HG03135 (cell line): ENCODE measurements at regions not wholly inside any gene's neighbourhood (a gene's known extent, or its start where the extent isn't known, plus 50 kb on each side); places are given as distances from the start of the nearest gene placed in this dataset.

Experiments
- ATAC-seq: cut with Tn5 transposase; IDR thresholded peaks from one replicate; pipeline ENCODE4 v1.9.1; 2021; ENCODE audit warnings: mild to moderate bottlenecking, moderate library complexity; ENCODE audit not compliant: unreplicated experiment

GRCh38 chr7:113715981-113716856 is 202.6 kb downstream of the PPP1R3A start:
- no peak for ATAC-seq

DNA sequence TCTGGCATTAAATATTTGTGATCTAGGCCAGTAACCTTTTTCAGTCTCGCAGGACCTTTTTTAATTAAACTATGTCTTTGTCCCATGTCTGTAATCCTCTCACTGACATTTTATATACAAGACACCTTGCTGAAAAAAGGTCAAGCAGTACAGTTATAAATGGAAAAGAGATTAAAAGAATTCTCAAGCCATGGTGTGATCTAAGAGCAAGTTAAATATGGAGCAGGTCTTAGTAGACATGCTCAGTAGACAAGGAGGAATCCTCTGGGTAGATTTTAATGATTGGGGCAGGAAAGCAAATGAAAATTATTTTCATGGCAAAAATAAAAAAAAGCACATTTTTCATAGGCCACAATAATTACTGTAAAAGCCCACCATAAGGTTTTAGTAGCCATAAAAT is 203.5 kb downstream of the PPP1R3A start:
- ATAC-seq, result no peak

DNA sequence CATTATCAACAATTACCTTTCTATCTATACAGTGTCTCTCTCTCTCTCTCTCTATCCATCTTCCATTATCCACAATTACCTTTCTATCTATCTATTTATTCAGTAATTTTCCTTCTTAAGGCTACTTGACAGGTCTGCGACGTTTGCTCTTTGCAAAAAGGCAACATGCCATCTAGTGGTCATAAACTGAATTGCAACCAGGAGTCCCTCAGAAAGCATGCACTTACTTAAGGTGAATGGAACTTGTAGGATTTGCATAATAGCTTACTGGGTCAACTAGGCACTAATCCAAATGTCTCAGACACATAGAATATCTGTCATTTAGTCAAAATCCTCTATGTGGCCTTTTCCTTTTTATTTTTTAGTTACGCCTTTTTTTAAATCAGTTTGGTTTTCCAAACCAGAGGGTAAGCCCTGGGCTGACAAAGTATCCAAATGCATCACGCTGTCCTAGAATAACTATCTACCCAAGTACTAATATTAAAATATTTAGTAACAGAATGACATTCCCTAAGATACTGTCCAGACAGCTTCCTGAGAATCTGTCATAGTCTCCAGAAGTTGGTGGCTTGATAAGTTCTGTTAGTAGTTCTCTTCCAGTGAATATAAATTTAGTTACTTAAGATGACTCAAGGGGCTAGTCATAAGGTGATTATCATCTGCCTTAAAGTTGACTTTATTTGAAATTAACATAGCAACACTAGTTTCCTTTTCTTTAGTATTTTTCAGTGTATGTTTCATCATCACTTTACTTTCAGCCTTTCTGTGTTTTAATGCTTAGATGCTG is 208.3 kb downstream of the PPP1R3A start:
- peak; percentile 99 for ATAC-seq

- ATAC-seq, result no peak
Observed at GRCh38 chr7:113705439-113705838, 213.4 kb downstream of the PPP1R3A start.

DNA sequence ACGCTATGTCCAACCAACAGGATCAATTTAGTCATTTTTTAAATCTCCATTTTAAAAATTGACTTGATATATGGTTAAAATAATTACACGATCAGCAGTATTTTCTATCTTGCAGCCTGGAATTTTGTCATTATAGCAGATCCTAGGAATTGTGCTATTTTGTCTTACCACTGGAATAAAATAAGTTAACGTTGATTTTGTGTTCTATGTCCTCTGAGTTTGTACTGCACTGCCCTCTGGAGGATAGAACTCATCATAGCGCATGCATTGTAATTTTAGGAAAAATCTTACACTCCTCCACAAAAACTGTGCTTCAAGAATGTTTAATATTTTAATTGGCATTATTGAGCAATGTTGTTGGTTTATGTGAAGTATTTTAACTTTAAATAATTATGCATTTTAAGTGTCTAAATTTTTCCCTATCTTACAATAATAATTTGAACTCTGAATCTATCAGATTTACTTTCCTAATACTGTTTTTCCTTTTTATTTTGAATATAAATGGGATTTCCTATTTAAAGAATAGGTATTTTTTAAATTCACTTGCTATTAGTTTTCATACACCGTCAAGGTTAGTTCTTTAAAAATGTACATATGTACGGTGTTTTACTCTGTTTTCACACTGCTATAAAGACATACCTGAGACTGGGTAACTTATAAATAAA is 220.1 kb downstream of the PPP1R3A start:
- ATAC-seq, result peak; percentile 58

DNA sequence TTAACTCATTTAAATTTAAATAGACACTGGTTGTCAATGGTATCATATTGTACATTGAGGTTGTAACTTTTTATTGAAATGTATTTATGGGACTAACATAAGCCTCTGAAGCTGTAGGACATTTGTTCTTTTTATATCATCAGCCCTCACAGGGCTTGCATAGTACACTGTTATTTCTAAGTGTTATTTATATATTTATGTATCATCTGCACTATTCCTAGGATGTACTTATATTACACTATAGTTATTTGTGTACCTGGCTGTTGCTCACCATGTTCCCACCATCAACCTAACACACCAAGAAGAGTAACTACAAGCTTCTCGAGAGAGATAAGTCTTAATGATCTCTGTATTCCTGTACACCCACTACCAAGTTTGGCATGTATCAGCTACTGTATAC is 224.7 kb downstream of the PPP1R3A start:
- ATAC-seq, result no peak

DNA sequence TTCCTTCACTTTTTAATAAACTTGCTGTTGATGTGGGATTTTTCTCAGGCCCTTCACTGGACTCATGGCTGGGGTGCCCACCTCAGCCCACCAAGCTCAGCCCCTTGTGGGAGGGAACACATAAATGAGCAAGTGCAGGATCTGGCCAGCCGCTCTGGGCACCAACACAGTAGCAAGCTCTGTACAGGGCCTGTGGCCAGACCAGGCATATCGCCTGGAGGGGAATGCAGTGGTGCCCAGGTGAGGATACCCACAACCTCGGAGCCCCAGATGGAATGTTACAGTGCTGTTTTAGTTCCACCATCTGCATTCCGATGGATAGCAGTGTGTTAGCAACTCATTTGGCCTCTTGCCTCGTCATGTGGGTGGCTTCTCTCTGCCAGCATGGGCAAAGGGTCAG is 234.6 kb downstream of the PPP1R3A start:
- ATAC-seq, result no peak

DNA sequence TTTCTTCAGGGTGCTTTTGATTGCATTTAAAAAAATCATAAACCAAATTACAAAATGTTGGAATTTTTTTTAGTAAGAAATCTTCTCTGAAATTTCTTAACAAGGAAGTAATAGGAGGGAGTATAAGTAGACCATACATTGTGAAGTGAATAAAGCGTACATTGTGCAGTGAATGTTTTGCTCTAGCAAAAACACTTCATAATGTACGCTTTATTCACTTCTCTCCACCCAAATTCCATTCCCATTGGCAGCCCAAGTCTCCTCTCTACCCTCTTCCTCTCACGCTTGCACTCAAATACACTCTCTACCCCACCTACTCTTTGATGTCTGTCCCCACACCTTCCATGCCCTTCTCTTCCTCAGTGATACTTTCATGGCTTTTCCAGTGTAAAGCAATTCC is 241.0 kb downstream of the PPP1R3A start:
- ATAC-seq, result no peak

- ATAC-seq, result no peak
Observed at GRCh38 chr7:113664867-113665266, 253.9 kb downstream of the PPP1R3A start.

DNA sequence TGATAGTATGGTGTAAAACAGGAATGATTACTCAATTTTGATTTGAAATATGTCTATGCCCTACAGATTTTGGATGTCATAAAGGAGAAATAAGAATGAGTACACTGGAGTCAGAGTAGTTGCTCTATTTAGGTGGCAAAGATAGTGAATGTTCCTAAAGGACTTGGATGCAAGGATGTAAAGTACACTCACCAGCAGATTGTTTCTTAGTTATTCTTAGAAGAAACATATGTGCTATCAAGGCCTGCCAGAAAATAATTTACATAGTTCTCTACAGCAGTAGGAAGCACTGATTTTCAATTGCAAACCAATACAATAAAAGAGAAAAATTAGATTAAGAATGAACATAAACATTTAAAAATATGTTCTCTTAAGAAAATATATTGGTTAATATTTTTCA is 259.4 kb downstream of the PPP1R3A start:
- ATAC-seq, result no peak

DNA sequence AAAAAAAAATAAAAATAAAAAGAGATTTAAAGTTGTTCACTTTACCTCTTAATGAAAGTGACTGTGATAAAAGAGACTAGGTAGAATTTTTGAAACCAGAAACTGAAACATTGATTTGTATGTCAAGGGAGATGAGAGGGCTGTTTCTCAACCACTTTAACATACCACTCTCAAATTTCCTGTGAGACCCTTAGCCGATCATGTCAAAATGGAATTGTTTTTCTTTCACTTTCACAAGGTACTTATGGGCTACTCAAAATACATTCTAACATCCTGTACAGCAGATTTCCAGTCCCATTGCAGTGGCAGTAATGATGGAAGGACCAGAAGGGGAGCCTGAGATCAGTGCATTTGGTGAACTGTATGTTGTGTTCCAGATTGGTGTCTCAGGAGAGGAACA is 261.2 kb downstream of the PPP1R3A start:
- ATAC-seq, result peak; percentile 96

DNA sequence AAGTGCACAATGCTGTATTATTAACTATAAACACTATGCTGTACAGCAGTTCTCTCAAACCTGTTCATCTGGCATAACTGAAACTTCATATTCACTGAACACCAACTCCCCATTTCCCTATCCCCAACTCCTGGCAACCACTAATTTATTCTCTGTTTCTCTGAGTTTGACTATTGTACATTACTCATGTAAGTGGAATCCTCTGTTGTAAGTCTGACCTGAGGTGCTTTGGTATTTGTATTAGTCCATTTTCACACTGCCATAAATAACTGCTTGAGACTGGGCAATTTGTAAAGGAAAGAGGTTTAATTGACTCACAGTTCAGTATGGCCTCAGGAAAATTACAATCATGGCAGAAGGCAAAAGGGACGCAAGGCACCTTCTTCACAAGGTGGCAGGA is 266.3 kb downstream of the PPP1R3A start:
- ATAC-seq, result no peak

DNA sequence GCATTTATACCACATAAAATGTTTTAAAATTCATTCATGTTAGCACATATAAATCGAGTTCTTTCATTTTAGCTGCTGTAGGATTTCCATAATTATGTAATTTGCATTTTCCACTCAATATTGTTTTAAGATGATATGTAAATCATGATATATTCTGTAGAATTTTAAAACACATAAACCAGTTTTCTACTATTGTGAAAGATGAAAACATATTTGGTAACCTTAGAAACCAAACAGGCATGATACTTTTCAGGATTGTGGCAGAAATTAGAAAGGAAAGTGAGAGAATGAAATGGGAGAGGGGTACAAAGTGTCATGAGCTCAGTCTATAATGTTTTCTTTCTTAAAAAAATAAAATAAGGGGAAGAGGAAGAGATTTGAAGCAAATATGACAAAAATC is 269.3 kb downstream of the PPP1R3A start:
- no peak for ATAC-seq

- ATAC-seq, result no peak
Observed at GRCh38 chr7:113639221-113639620, 279.6 kb downstream of the PPP1R3A start.

DNA sequence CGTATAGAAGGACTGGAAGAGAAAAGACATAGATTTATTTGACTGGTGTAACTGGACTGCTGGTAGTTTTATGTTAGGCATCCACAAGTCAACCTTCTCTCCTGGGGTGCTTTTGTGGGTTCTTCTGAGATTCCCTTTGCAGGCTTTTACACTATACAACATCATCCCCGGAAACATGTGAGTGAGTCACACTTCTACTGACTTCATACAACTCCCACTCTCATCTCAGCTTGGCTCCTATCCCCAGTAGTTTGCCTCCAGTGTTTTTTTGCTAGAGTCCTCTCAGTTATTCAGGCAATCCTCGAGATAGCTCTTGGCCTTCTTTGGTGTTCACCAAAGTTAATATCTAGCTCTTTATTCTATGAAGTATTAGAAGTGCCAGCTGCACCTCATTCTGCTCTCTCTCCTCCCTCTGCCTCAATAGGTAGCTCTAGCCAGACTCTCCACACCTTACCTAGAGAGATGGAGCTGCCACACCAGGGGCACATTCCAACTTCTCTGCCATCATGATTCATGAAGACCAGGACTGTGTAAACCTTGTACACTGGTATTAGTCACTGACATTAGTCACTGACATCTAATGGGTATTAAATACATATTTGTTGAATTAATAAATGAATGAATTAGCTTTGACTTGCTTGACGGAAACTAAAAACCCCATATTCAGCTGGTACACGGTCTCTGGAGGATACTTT is 281.9 kb downstream of the PPP1R3A start:
- no peak for ATAC-seq

DNA sequence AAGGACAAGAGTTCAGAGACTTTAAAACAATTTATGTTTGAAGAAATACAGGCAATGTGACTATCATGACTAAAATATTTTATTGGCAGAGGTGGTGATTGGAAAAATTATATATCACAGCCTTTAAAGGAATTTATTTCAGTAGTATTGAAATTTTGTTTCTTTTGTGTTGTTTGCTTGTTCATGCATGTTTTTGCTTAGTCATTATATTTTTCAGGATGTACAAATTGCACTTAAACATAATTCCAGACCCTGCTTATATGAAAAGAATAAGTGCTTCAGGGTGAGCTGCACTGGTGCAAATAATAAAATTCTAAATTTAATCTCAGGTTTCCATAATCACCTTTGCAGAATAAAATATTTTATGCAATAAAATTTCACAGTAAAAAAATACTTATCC is 283.3 kb downstream of the PPP1R3A start:
- no peak for ATAC-seq

- ATAC-seq, result no peak
Observed at GRCh38 chr7:113633073-113633472, 285.7 kb downstream of the PPP1R3A start.

DNA sequence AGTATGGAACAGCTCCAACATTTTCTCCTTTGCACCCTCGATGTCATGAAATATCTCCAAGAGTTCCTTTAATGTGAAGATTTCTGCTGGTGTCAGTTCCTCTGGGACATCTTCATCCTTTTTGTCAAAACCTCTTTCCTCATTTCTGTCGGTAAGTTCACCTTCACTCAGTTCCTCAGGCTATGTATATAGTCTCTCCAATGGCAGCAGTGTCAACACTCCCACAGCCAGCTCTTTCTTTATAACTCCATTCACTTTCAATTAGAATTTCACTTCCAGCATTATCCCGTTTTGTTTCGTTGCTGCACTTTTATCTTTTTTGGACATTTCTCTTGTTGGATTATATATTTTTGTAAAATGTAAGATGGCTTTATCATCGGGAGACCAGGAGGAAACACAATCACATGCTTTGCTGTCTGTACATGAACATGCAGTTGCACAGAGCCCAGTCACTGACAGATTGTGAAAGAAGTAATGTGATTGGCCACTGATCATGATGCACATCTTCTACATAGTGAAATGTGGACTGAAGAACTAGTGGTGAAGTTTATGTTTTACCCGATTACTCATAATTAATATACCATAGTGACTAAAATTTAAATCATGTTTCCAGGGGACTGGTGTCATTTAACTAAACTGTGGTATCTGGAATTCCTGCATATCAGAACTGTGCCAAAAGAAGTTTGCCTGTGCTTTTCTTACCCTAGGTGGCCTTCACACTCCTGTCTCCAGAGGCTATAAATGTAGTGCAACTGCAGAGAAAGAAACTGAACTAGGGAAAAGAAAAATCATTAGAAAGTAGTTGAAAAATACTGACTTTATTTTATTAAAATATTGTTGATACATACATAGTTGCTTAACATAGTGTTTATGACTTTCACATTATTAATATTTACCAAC is 289.6 kb downstream of the PPP1R3A start:
- ATAC-seq, result no peak

DNA sequence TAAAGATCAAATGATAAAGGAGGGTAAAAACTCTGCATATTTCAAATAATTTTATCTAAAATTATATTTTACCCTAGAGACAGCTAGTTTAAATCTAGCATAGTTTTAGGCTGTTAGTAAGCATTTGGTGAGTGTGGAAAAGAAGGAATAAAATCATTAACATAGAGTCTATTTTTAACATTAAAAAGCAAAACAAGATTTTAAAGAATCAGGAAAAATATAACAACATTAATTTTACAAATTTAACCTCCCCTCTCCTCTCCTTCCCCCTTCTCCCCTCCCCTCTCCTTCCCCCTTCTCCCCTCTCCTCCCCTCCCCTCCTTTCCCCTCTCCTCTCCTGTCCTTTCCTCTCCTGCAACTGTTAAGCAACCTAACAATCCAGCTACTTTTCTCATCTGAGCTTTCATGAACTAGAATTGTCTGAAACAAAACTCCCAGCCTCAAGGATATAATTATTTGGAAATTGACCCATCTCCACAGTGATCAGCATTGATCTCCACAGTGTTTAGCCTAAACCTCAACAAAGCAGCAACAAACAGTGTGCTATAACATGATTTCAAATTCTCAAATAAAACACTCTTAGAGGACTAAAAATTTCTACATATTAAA is 293.2 kb downstream of the PPP1R3A start:
- ATAC-seq, result no peak

DNA sequence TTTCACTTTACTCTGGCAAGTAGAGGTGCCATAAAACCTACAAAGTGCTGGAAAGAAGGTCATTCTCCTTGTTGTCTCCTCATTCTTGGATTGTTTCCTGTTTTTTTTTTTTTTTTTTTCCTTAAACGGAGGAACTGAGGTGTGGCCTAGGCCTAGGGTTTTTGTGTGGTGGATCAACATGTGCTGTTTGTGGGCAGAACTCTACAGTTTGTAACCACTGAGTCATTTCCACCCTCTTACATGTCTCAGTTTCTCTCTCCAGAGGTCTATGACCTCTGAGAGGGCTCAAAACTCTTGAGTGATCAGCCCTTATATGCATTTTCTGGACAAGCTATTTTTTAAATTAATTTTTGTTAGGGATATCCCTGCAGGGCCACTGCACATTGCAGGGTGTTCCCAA is 296.0 kb downstream of the PPP1R3A start:
- ATAC-seq, result no peak
